Ecto neural progenitor cell (in vitro differentiated cells): ENCODE measurements at regions not wholly inside any gene's neighbourhood (a gene's known extent, or its start where the extent isn't known, plus 50 kb on each side); places are given as distances from the start of the nearest gene placed in this dataset.
"Not testable (repeated sequence)": the region's sequence is repeated elsewhere in the genome, so short reads cannot be mapped to it uniquely, and the experiment has no call there.

Experiments used
- DNase-seq: peaks from one replicate; pipeline ENCODE4 v3.0.0-alpha.2; 2018; ENCODE audit warnings: low spot score

- not testable (repeated sequence) for DNase-seq
These were observed 79.7 kb upstream of the MTLN start for GRCh38 chr2:110291909-110292579.

- not testable (repeated sequence) for DNase-seq
These were observed 75.5 kb upstream of the MTLN start for GRCh38 chr2:110287817-110288216.

- not testable (repeated sequence) for DNase-seq
These were observed 74.9 kb upstream of the MTLN start for GRCh38 chr2:110287253-110287652.

GRCh38 chr2:110285002-110285401 is 72.7 kb upstream of the MTLN start:
- not testable (repeated sequence) for DNase-seq

- DNase-seq, result not testable (repeated sequence)
These were observed 68.5 kb upstream of the MTLN start for GRCh38 chr2:110280804-110281203.

GRCh38 chr2:110277054-110277453 is 64.7 kb upstream of the MTLN start:
- not testable (repeated sequence) for DNase-seq

- not testable (repeated sequence) for DNase-seq
These were observed 63.7 kb upstream of the MTLN start for GRCh38 chr2:110276092-110276491.

GRCh38 chr2:110269674-110270073 is 57.3 kb upstream of the MTLN start:
- DNase-seq, result not testable (repeated sequence)

GRCh38 chr2:110267828-110268407 is 55.6 kb upstream of the MTLN start:
- not testable (repeated sequence) for DNase-seq

- not testable (repeated sequence) for DNase-seq
These were observed 52.5 kb upstream of the MTLN start for GRCh38 chr2:110264804-110265203.

GRCh38 chr2:110264076-110264681 is 51.8 kb upstream of the MTLN start:
- not testable (repeated sequence) for DNase-seq

GRCh38 chr2:110263462-110263861 is 51.1 kb upstream of the MTLN start:
- not testable (repeated sequence) for DNase-seq
